HCT116 (cell line): ENCODE measurements at regions not wholly inside any gene's neighbourhood (a gene's known extent, or its start where the extent isn't known, plus 50 kb on each side); places are given as distances from the start of the nearest gene placed in this dataset.

Source experiments
- ATAC-seq: fragments of 200-7000 bp; cut with Tn5 transposase; 2 replicates; pipeline ENCODE4 v1.9.1; 2020; ENCODE audit warnings: mild to moderate bottlenecking, moderate library complexity
- BruUV-seq: library from RNA; stranded (reverse); fragments of 400-500 nt; replicated peaks from 2 replicates; lab custom pipeline; 2021; lab: Mats Ljungman, UMichigan
- CTCF ChIA-PET: fragments of 300-600 bp; sonication (Branson Sonifier 250); formaldehyde crosslinking; loops from one replicate; lab custom pipeline; 2021; ENCODE audit warnings: antibody characterized with exemption; lab: Charles Lee
- POLR2A ChIA-PET: fragments of 300-600, 350-600 bp; sonication (Branson Sonifier 250); formaldehyde crosslinking; loops from one replicate; lab custom pipeline; 2021; ENCODE audit warnings: antibody characterized with exemption; lab: Charles Lee
- RAD21 ChIA-PET, 2 experiments: fragments of 300-600 bp; sonication (Branson Sonifier 250); formaldehyde crosslinking; loops; one replicate each; lab custom pipeline; 2023; ENCODE audit warnings: low total read pairs in 2 of 2; ENCODE audit not compliant: uncharacterized antibody in 2 of 2, unreplicated experiment in 2 of 2, low non-redundant PET in 1 of 2; lab: Charles Lee
- DNase-seq: peaks from one replicate; pipeline ENCODE4 v3.0.0-alpha.2; 2010; ENCODE audit warnings: low read depth, low spot score
- H2AFZ ChIP-seq: fragments of 200-600 bp; shearing (Covaris generic), sonication (generic); 2 replicates; pipeline ENCODE4 v1.6.1; 2017; ENCODE audit warnings: low read depth, mixed run types, mixed read lengths, antibody characterized with exemption, low read length; ENCODE audit not compliant: poor library complexity, severe bottlenecking
- H3K27ac ChIP-seq: 2 replicates; pipeline ENCODE4 v1.5.1; 2012; ENCODE audit warnings: low read depth, low read length
- H3K27me3 ChIP-seq: fragments of 200-600 bp; sonication (generic); 2 replicates; pipeline ENCODE4 v1.6.1; 2016; ENCODE audit warnings: mixed run types, low read length, mixed read lengths; ENCODE audit not compliant: insufficient read depth
- H3K36me3 ChIP-seq, 2 experiments: fragments of 200-500 bp in 1 of 2; fragments of 200-600 bp in 1 of 2; sonication (Bioruptor generic) in 1 of 2; sonication (generic) in 1 of 2; 2 replicates each; pipeline versions ENCODE4 v1.5.1 to v1.6.1; 2014 to 2016; ENCODE audit warnings: low read length in 2 of 2, inconsistent platforms in 1 of 2, mixed read lengths in 1 of 2, mixed run types in 1 of 2; ENCODE audit not compliant: insufficient read depth in 2 of 2, control insufficient read depth in 1 of 2
- H3K4me1 ChIP-seq, 2 experiments: fragments of 200-600 bp in 1 of 2; sonication (generic) in 1 of 2; 2 replicates each; pipeline versions ENCODE4 v1.5.1 to v1.6.1; 2012 to 2017; ENCODE audit warnings: low read length in 2 of 2, inconsistent platforms in 1 of 2, mild to moderate bottlenecking in 1 of 2, mixed read lengths in 1 of 2, mixed run types in 1 of 2, moderate library complexity in 1 of 2; ENCODE audit not compliant: insufficient read depth in 2 of 2, control insufficient read depth in 1 of 2
- H3K4me2 ChIP-seq: fragments of 200-600 bp; sonication (generic); 2 replicates; pipeline ENCODE4 v1.6.1; 2017; ENCODE audit warnings: mixed run types, low read length, mixed read lengths
- H3K4me3 ChIP-seq, 2 experiments: fragments of 200-600 bp in 1 of 2; sonication (generic) in 1 of 2; replicated peaks in 1 of 2; 2 replicates each; pipeline ENCODE4 v1.5.1; 2011 to 2016; ENCODE audit warnings: low read length in 2 of 2, control low read depth in 1 of 2, low read depth in 1 of 2, mild to moderate bottlenecking in 1 of 2, mixed read lengths in 1 of 2, mixed run types in 1 of 2
- H3K79me2 ChIP-seq: fragments of 200-600 bp; sonication (generic); 2 replicates; pipeline ENCODE4 v1.6.1; 2017; ENCODE audit warnings: mild to moderate bottlenecking, mixed run types, low read length, moderate library complexity, mixed read lengths; ENCODE audit not compliant: insufficient read depth
- H3K9ac ChIP-seq: fragments of 200-600 bp; sonication (generic); 2 replicates; pipeline ENCODE4 v1.6.1; 2016; ENCODE audit warnings: low read length, mixed read lengths
- H3K9me2 ChIP-seq: fragments of 200-600 bp; sonication (generic), shearing (Covaris generic); 2 replicates; pipeline ENCODE4 v1.6.1; 2017; ENCODE audit warnings: mixed run types, mild to moderate bottlenecking, moderate library complexity; ENCODE audit not compliant: insufficient read depth
- H3K9me3 ChIP-seq, 2 experiments: fragments of 200-500 bp in 1 of 2; fragments of 200-600 bp in 1 of 2; sonication (Bioruptor generic) in 1 of 2; sonication (generic) in 1 of 2; 2 replicates each; pipeline ENCODE4 v1.6.1; 2014 to 2017; ENCODE audit warnings: low read length in 2 of 2, mixed read lengths in 2 of 2, inconsistent platforms in 1 of 2, low read depth in 1 of 2, mild to moderate bottlenecking in 1 of 2, mixed run types in 1 of 2, moderate library complexity in 1 of 2; ENCODE audit not compliant: control insufficient read depth in 1 of 2, insufficient read depth in 1 of 2
- H4K20me1 ChIP-seq: fragments of 200-600 bp; sonication (generic), shearing (Covaris generic); 2 replicates; pipeline ENCODE4 v1.6.1; 2017; ENCODE audit warnings: mixed run types, mild to moderate bottlenecking, moderate library complexity; ENCODE audit not compliant: insufficient read depth
- CBX3 ChIP-seq: IDR thresholded peaks from 2 replicates; pipeline ENCODE4 v1.6.1; 2012; ENCODE audit warnings: low read depth
- CEBPB ChIP-seq: IDR thresholded peaks from 2 replicates; pipeline ENCODE4 v1.6.1; 2012; ENCODE audit warnings: low read depth
- CTCF ChIP-seq, 3 experiments: fragments of 200-600 bp in 1 of 3; sonication (generic) in 1 of 3; IDR thresholded peaks in 2 of 3; conservative IDR thresholded peaks in 1 of 3; 2 replicates each; pipeline ENCODE4 v1.5.1; 2012 to 2017; ENCODE audit warnings: low read depth in 2 of 3, low read length in 2 of 3, antibody characterized with exemption in 1 of 3, borderline replicate concordance in 1 of 3, control low read depth in 1 of 3, mild to moderate bottlenecking in 1 of 3, mixed read lengths in 1 of 3, mixed run types in 1 of 3, moderate library complexity in 1 of 3; ENCODE audit not compliant: insufficient read depth in 1 of 3
- EGR1 ChIP-seq: IDR thresholded peaks from 2 replicates; pipeline ENCODE4 v1.6.1; 2012; ENCODE audit warnings: low read depth
- ELF1 ChIP-seq: IDR thresholded peaks from 2 replicates; pipeline ENCODE4 v1.6.1; 2012; ENCODE audit warnings: low read depth, borderline replicate concordance
- EZH2 ChIP-seq: fragments of 200-600 bp; sonication (generic); IDR thresholded peaks from 2 replicates; pipeline ENCODE4 v1.6.1; 2017; ENCODE audit warnings: antibody characterized with exemption, mixed run types
- EZH2phosphoT487 ChIP-seq: fragments of 200-600 bp; IDR thresholded peaks from 2 replicates; pipeline ENCODE4 v1.6.1; 2018; ENCODE audit warnings: antibody characterized with exemption, borderline replicate concordance
- FOSL1 ChIP-seq: IDR thresholded peaks from 2 replicates; pipeline ENCODE4 v1.6.1; 2012; ENCODE audit warnings: low read depth
- POLR2A ChIP-seq: IDR thresholded peaks from 2 replicates; pipeline ENCODE4 v1.7.0; 2011; ENCODE audit warnings: borderline replicate concordance; ENCODE audit not compliant: insufficient read depth, insufficient read length; ENCODE audit errors: extremely low read depth
- ZFX ChIP-seq: fragments of 450-650 bp; IDR thresholded peaks from 2 replicates; pipeline ENCODE4 v1.6.1; 2017
- intact Hi-C: fragments of 100-400 bp; cut with micrococcal nuclease; formaldehyde crosslinking; loops from 2 replicates; pipeline ENCODE4 v1.10.0; 2022
- TF ChIP-seq, protein P1 (sequence below): IDR thresholded peaks from 2 replicates; pipeline ENCODE4 v1.6.1; 2012; ENCODE audit warnings: low read depth

GRCh38 chr17:12421646-12422306, 243.9 kb upstream of the MYOCD start:
- H3K79me2 ChIP-seq: no peaks in the 10 kb centered on the region
- ChIA-PET CTCF (no interaction called here), POLR2A (no interaction called here), RAD21 (no interaction called here)
- H3K4me2 ChIP-seq: no peak overlapping the region
- no peak overlapping the region for H3K4me3 ChIP-seq
- ATAC-seq (no peak), DNase-seq (no peak)
- H3K27me3 ChIP-seq: no peaks in the 10 kb centered on the region
- H3K36me3 ChIP-seq: no peaks in the 10 kb centered on the region
- H3K27ac ChIP-seq: no peak overlapping the region
- intact Hi-C loops: no loop called here
- no TSS peak for BruUV-seq
- no peaks in the 10 kb centered on the region for H3K9me2 ChIP-seq
- no peaks in the 10 kb centered on the region for H3K4me1 ChIP-seq
- no peaks in the 10 kb centered on the region for H3K9me3 ChIP-seq
- H3K9ac ChIP-seq: no peak overlapping the region
- TF ChIP-seq EZH2: no peak
- TF ChIP-seq EGR1: no peak
- TF ChIP-seq CTCF (IDR thresholded peaks at IDR 0.05 in 2 of 3, conservative IDR thresholded peaks at IDR 0.05 in 1 of 3; ENCODE audit: borderline replicate concordance in 1 of 3, insufficient read depth in 1 of 3, low read depth in 2 of 3, low read length in 2 of 3): no peak
- no peak for TF ChIP-seq ELF1
- TF ChIP-seq POLR2A: no peak
- TF ChIP-seq EZH2phosphoT487: no peak
- no peak for TF ChIP-seq ZFX
- TF ChIP-seq CBX3: no peak
- H4K20me1 ChIP-seq: no peaks in the 10 kb centered on the region
- no peak overlapping the region for H2AFZ ChIP-seq

DNA sequence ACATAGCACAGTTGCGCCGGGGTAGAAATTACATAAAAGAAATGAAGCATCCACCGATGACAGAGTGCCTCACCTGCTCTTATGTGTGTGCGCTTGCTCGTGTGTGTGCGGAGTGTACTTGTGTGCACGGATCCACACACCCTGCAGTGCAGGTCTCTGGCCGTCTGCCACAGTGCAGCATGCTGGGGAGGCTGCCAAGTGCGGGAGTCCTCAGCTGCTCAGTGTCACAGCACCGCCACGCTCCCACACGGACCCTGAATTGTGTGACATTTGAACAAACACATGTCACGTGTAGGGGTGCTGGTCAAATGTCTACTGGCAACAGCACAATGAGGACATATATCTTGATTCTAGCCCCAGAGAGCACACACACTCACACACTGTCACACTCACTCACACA, 243.0 kb upstream of the MYOCD start:
- POLR2A ChIA-PET: no interaction called here
- DNase-seq (no peak), ATAC-seq (no peak)
- Histone ChIP-seq H3K4me1 (no peaks in the 10 kb centered on the region), H3K79me2 (no peaks in the 10 kb centered on the region), H3K36me3 (no peaks in the 10 kb centered on the region), H3K4me3 (no peak overlapping the region), H3K27ac (no peak overlapping the region), H3K9me2 (no peaks in the 10 kb centered on the region), H3K4me2 (no peak overlapping the region), H3K9ac (no peak overlapping the region), H4K20me1 (no peaks in the 10 kb centered on the region), H3K27me3 (no peaks in the 10 kb centered on the region), H2AFZ (no peak overlapping the region), H3K9me3 (no peaks in the 10 kb centered on the region)
- intact Hi-C loops: no loop called here
- CTCF ChIA-PET: no interaction called here
- RAD21 ChIA-PET: no interaction called here
- BruUV-seq: no TSS peak
- TF ChIP-seq, protein P1, sequence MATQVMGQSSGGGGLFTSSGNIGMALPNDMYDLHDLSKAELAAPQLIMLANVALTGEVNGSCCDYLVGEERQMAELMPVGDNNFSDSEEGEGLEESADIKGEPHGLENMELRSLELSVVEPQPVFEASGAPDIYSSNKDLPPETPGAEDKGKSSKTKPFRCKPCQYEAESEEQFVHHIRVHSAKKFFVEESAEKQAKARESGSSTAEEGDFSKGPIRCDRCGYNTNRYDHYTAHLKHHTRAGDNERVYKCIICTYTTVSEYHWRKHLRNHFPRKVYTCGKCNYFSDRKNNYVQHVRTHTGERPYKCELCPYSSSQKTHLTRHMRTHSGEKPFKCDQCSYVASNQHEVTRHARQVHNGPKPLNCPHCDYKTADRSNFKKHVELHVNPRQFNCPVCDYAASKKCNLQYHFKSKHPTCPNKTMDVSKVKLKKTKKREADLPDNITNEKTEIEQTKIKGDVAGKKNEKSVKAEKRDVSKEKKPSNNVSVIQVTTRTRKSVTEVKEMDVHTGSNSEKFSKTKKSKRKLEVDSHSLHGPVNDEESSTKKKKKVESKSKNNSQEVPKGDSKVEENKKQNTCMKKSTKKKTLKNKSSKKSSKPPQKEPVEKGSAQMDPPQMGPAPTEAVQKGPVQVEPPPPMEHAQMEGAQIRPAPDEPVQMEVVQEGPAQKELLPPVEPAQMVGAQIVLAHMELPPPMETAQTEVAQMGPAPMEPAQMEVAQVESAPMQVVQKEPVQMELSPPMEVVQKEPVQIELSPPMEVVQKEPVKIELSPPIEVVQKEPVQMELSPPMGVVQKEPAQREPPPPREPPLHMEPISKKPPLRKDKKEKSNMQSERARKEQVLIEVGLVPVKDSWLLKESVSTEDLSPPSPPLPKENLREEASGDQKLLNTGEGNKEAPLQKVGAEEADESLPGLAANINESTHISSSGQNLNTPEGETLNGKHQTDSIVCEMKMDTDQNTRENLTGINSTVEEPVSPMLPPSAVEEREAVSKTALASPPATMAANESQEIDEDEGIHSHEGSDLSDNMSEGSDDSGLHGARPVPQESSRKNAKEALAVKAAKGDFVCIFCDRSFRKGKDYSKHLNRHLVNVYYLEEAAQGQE: no peak
- TF ChIP-seq FOSL1 (no peak), ZFX (no peak), CEBPB (no peak), EGR1 (no peak)
